Psoas muscle (tissue), 7 donors: ENCODE measurements at regions not wholly inside any gene's neighbourhood (a gene's known extent, or its start where the extent isn't known, plus 50 kb on each side); places are given as distances from the start of the nearest gene placed in this dataset.
"Not testable (repeated sequence)": the region's sequence is repeated elsewhere in the genome, so short reads cannot be mapped to it uniquely, and the experiment has no call there.

Experiments
- ATAC-seq, 4 donors: fragments of 200-7000 bp; cut with Tn5 transposase; one replicate each; pipeline ENCODE4 v1.9.1; 2020; ENCODE audit warnings: moderate library complexity in 3 of 4, mild to moderate bottlenecking in 2 of 4
- DNase-seq, 2 donors: peaks; one replicate each; pipeline ENCODE4 v3.0.0-alpha.2; 2020
- H3K27ac ChIP-seq: fragments of 200-600 bp; one replicate; pipeline ENCODE4 v1.8.0; 2022
- H3K27me3 ChIP-seq, 3 donors: fragments of 200-600 bp in 1 of 3; one replicate each; pipeline versions ENCODE4 v1.6.1 to v1.8.0; 2013 to 2022; ENCODE audit warnings: low read length in 2 of 3, mild to moderate bottlenecking in 2 of 3, moderate library complexity in 1 of 3; ENCODE audit not compliant: insufficient read depth in 3 of 3
- H3K36me3 ChIP-seq, 2 donors: fragments of 200-600 bp in 1 of 2; one replicate each; pipeline versions ENCODE4 v1.6.1 to v1.8.0; 2013 to 2022; ENCODE audit warnings: low read depth in 1 of 2, mild to moderate bottlenecking in 1 of 2, moderate library complexity in 1 of 2; ENCODE audit not compliant: insufficient read depth in 1 of 2
- H3K4me1 ChIP-seq: fragments of 200-600 bp; one replicate; pipeline ENCODE4 v1.8.0; 2022
- H3K4me3 ChIP-seq: fragments of 200-600 bp; one replicate; pipeline ENCODE4 v1.8.0; 2022; ENCODE audit warnings: mild to moderate bottlenecking
- H3K9me3 ChIP-seq: fragments of 200-600 bp; one replicate; pipeline ENCODE4 v1.8.0; 2022
- WGBS, 3 donors: extraction: QIAGEN DNeasy Blood & Tissue Kit; methylation state at CpG; one replicate each; pipeline versions ENCODE4 v1.1.6 to v1.1.7; 2013; 5-methylcytosine and 5-hydroxymethylcytosine counted together
- intact Hi-C, 2 donors: fragments of 100-400 bp; cut with DNase I; formaldehyde crosslinking; loops; one replicate each; pipeline versions ENCODE4 v1.11.0 to v1.14.2; 2022
- TF ChIP-seq, protein P1 (sequence below): fragments of 200-600 bp; IDR thresholded peaks from one replicate; pipeline ENCODE4 v1.8.0; 2022; ENCODE audit warnings: antibody characterized with exemption
- donor health status: healthy with polysubstance abuse.
- donor health status: DM: no; HTN: no; CAD: no; lungs with moderate emphysema.
- donor health status: Bipolar disorder and iron deficiency.
- donor health status: healthy.
- donor health status: DM: yes; HTN: yes; CAD: no.
- donor health status: DM: no; HTN: no; CAD: no.
- donor health status: DM: yes; HTN: yes; CAD: no.

DNA sequence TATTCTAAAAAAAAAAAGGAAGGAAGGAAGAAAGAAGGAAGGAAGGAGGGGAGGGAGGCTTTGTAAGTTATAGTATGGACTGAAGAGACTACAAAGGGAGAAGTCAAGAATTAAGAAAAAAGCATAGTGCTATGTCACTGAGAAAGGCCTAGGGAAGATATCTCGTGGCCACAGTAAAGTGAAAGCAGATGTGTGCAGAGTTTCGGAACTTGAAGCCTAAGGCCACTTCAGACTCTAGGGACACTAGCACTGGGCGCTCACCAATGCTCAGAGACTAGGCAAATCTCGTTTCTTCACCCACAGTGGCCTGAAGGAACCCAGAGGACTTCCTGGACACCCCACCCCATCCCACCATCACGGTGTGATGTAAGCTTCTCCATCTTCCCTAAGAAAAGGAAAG, 181.4 kb upstream of the TRPM3 start:
- no peaks in the 10 kb centered on the region for H3K36me3 ChIP-seq
- WGBS, 3 donors: 67 to 73% (median 70%) methylated on average over 5 of the region's 5 CpGs
- no peak overlapping the region for H3K27ac ChIP-seq
- no peak overlapping the region for H3K4me3 ChIP-seq
- DNase-seq (no peak), ATAC-seq (no peak)
- H3K27me3 ChIP-seq: no peaks in the 10 kb centered on the region
- no peaks in the 10 kb centered on the region for H3K4me1 ChIP-seq
- H3K9me3 ChIP-seq: no peaks in the 10 kb centered on the region
- intact Hi-C loops: no loop called here
- TF ChIP-seq, protein P1, sequence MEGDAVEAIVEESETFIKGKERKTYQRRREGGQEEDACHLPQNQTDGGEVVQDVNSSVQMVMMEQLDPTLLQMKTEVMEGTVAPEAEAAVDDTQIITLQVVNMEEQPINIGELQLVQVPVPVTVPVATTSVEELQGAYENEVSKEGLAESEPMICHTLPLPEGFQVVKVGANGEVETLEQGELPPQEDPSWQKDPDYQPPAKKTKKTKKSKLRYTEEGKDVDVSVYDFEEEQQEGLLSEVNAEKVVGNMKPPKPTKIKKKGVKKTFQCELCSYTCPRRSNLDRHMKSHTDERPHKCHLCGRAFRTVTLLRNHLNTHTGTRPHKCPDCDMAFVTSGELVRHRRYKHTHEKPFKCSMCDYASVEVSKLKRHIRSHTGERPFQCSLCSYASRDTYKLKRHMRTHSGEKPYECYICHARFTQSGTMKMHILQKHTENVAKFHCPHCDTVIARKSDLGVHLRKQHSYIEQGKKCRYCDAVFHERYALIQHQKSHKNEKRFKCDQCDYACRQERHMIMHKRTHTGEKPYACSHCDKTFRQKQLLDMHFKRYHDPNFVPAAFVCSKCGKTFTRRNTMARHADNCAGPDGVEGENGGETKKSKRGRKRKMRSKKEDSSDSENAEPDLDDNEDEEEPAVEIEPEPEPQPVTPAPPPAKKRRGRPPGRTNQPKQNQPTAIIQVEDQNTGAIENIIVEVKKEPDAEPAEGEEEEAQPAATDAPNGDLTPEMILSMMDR: no peak

DNA sequence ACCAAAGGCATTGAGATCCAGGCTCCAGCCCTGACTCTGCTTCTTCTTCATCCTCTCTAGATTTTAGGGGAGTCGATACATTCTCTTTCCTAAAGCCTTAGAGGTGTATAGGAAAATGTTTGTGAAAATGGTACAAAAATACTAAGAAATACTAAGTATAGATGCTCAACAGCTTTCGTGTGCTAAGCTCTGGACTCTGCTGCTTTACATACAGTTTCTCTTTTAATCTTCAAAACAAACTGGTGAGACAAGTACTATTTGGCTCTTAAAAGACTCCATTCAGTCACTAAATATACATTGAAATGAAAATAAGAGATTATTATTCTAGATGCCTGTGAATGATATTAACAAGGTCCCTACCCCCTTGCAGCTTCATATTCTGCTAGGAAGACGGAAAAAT, 174.5 kb upstream of the TRPM3 start:
- WGBS, 3 donors: 70 to 83% (median 77%) methylated on average over 3 of the region's 3 CpGs
- intact Hi-C loops: no loop called here
- TF ChIP-seq, protein P1: no peak

DNA sequence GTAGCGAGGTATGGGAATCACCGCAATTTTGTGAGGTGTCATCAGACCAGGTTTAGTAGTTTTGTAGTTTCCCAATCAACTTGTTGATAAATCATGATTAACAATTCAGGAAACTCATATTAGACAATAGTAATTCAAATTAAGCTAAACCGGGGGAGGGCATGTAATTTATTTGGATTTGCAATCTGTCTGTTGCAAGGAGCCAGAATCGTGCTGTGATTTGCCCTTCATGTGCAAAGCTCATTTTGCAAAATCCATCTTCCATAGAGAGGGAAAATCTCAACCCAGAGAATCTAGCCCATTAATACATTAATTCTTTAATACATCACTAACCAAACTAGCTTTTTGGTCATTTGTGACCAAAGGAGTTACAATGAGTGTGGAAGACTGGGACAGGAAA, 164.7 kb upstream of the TRPM3 start:
- Histone ChIP-seq H3K4me3 (no peak overlapping the region), H3K27ac (no peak overlapping the region), H3K27me3 (no peaks in the 10 kb centered on the region), H3K36me3 (no peaks in the 10 kb centered on the region), H3K9me3 (no peaks in the 10 kb centered on the region), H3K4me1 (no peaks in the 10 kb centered on the region)
- 74 to 82% (median 82%) methylated on average over 4 of the region's 4 CpGs for WGBS, 3 donors
- TF ChIP-seq, protein P1: no peak
- intact Hi-C loops: loop anchor here (10.0 kb wide), 2 partner anchors 519 to 529 kb away; no protein-coding TSS in a partner anchor
- DNase-seq (no peak), ATAC-seq (no peak)

More for the DNA sequence above, 174.5 kb upstream of the TRPM3 start:
- H3K27me3 ChIP-seq: no peaks in the 10 kb centered on the region
- peaks cover 0 to 2% of the 10 kb centered on the region in 2 donors for H3K36me3 ChIP-seq
- ATAC-seq (no peak), DNase-seq (no peak)
- no peaks in the 10 kb centered on the region for H3K4me1 ChIP-seq
- H3K9me3 ChIP-seq: no peaks in the 10 kb centered on the region
- no peak overlapping the region for H3K27ac ChIP-seq
- H3K4me3 ChIP-seq: no peak overlapping the region

DNA sequence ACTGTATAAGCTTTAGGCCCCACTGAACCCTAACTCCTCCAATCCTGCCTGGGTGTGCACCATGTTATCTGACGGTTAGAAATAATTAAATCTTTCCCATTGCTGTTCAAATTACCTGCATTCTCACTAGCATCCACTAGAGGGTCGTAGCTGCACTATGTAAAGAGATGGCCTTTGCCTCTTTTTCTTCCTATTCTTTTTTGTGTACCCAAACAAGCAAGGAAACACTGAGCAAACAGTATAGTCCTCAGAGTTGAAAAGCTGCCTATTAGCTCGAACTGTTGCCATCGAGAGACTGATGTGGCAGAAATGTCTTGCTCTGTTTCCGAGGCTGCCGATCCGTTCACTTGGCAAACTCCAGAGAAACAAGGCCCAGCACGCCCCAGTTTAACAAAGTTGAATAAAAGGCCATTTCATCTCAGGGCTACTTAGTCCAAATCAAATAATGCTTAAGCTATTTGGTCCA, 163.8 kb upstream of the TRPM3 start:
- Histone ChIP-seq H3K27ac (no peak overlapping the region), H3K9me3 (no peaks in the 10 kb centered on the region), H3K4me3 (no peak overlapping the region), H3K4me1 (no peaks in the 10 kb centered on the region), H3K36me3 (no peaks in the 10 kb centered on the region), H3K27me3 (no peaks in the 10 kb centered on the region)
- WGBS, 3 donors: 26 to 35% (median 32%) methylated on average over 8 of the region's 8 CpGs
- intact Hi-C loops: loop anchor here (10.0 kb wide), 2 partner anchors 520 to 530 kb away; no protein-coding TSS in a partner anchor
- no peak for DNase-seq
- ATAC-seq: peak; percentile 42 to 83 (median 58)
- TF ChIP-seq, protein P1: peak; percentile 86

DNA sequence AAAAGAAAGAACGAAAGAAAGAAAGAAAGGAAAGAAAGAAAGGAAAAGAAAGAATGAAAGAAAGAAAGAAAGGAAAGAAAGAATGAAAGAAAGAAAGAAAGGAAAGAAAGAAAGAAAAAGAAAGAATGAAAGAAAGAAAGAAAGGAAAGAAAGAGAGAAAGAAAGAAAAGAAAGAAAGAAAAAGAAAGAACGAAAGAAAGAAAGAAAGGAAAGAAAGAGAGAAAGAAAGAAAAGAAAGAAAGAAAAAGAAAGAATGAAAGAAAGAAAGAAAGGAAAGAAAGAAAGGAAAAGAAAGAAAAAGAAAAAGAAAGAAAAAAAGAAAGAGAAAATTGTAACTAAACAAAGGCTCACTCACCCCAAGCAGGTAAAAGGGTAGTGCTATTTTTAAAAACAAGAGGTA, 160.7 kb upstream of the TRPM3 start:
- H3K4me3 ChIP-seq, H3K27ac ChIP-seq, H3K27me3 ChIP-seq, H3K36me3 ChIP-seq, DNase-seq, ATAC-seq, H3K4me1 ChIP-seq, H3K9me3 ChIP-seq: not testable (repeated sequence)
- intact Hi-C loops: loop anchor here (5.0 to 10.0 kb wide), 3 partner anchors 490 to 533 kb away; no protein-coding TSS in a partner anchor
- 92 to 97% (median 96%) methylated on average over 1 to 2 of the region's 2 CpGs for WGBS, 3 donors
